ENCODE measurements at regions not wholly inside any gene's neighbourhood (a gene's known extent, or its start where the extent isn't known, plus 50 kb on each side); places are given as distances from the start of the nearest gene placed in this dataset.

- TF ChIP-seq HDAC2 (IDR thresholded peaks at IDR 0.05) (no peak), PHF8 (IDR thresholded peaks at IDR 0.05; ENCODE audit: borderline replicate concordance, low read depth) (no peak), ELK1 (IDR thresholded peaks at IDR 0.05; ENCODE audit: low read depth, low read length) (no peak), CTCF (IDR thresholded peaks at IDR 0.05) (no peak), SREBF2 (IDR thresholded peaks at IDR 0.05) (no peak), RAD21 (conservative IDR thresholded peaks at IDR 0.05 in 1 of 2, IDR thresholded peaks at IDR 0.05 in 1 of 2) (peak; percentile 7 to 49), BCL3 (IDR thresholded peaks at IDR 0.05) (peak; percentile 67; the same call in 2 of the 3 replicates), POLR2A (IDR thresholded peaks at IDR 0.05; ENCODE audit: low read length) (0 out of 2 replicates have a peak, but pooled peaks have one; percentile 18), JUN (IDR thresholded peaks at IDR 0.05) (peak; percentile 73 to 92; a peak in 4 of 5 replicates)
These were observed 179.3 kb downstream of the GLI2 start for GRCh38 chr2:120914839-120915521.
